DMS 273 treated with DMSO at 0.1 percent for 48 hours (cell line): ENCODE measurements at regions not wholly inside any gene's neighbourhood (a gene's known extent, or its start where the extent isn't known, plus 50 kb on each side); places are given as distances from the start of the nearest gene placed in this dataset.
"Not testable (repeated sequence)": the region's sequence is repeated elsewhere in the genome, so short reads cannot be mapped to it uniquely, and the experiment has no call there.

Experiments
- DNase-seq: peaks from one replicate; lab custom pipeline; 2025; lab: John Stamatoyannopoulos, UW

- no peak for DNase-seq
These were observed 128.1 kb upstream of the PTPRZ1 start for GRCh38 chr7:121744877-121745276.

- DNase-seq = no peak
These were observed 128.6 kb upstream of the PTPRZ1 start for GRCh38 chr7:121744319-121744718.

- DNase-seq = no peak
These were observed 131.1 kb upstream of the PTPRZ1 start for GRCh38 chr7:121741896-121742295.

GRCh38 chr7:121739465-121739864, 133.5 kb upstream of the PTPRZ1 start:
- DNase-seq = no peak

GRCh38 chr7:121730869-121731268, 142.1 kb upstream of the PTPRZ1 start:
- DNase-seq = no peak

- no peak for DNase-seq
These were observed 158.2 kb upstream of the PTPRZ1 start for GRCh38 chr7:121714559-121715303.

- not testable (repeated sequence) for DNase-seq
These were observed 160.0 kb upstream of the PTPRZ1 start for GRCh38 chr7:121712961-121713360.

GRCh38 chr7:121697731-121698316, 175.1 kb upstream of the PTPRZ1 start:
- no peak for DNase-seq

- no peak for DNase-seq
These were observed 176.0 kb upstream of the PTPRZ1 start for GRCh38 chr7:121696954-121697353.

- DNase-seq = no peak
These were observed 183.2 kb upstream of the PTPRZ1 start for GRCh38 chr7:121689749-121690148.

- no peak for DNase-seq
These were observed 191.3 kb upstream of the PTPRZ1 start for GRCh38 chr7:121681700-121682099.

- DNase-seq = no peak
These were observed 196.8 kb upstream of the PTPRZ1 start for GRCh38 chr7:121676168-121676567.

GRCh38 chr7:121674455-121674854, 198.5 kb upstream of the PTPRZ1 start:
- not testable (repeated sequence) for DNase-seq

- no peak for DNase-seq
These were observed 203.8 kb upstream of the PTPRZ1 start for GRCh38 chr7:121669144-121669543.

GRCh38 chr7:121666306-121666705, 206.7 kb upstream of the PTPRZ1 start:
- no peak for DNase-seq

- DNase-seq = no peak
These were observed 229.6 kb upstream of the PTPRZ1 start for GRCh38 chr7:121643320-121643719.

GRCh38 chr7:121639705-121640104, 233.3 kb upstream of the PTPRZ1 start:
- DNase-seq = no peak

- no peak for DNase-seq
These were observed 234.7 kb upstream of the PTPRZ1 start for GRCh38 chr7:121638286-121638685.

- peak; percentile 40 for DNase-seq
These were observed 238.2 kb upstream of the FAM3C start for GRCh38 chr7:121634356-121634755.

GRCh38 chr7:121633186-121633585, 237.1 kb upstream of the FAM3C start:
- no peak for DNase-seq

- DNase-seq = no peak
These were observed 228.8 kb upstream of the FAM3C start for GRCh38 chr7:121624958-121625357.

- no peak for DNase-seq
These were observed 227.2 kb upstream of the FAM3C start for GRCh38 chr7:121623130-121623872.

- no peak for DNase-seq
These were observed 225.8 kb upstream of the FAM3C start for GRCh38 chr7:121621937-121622336.
